ENCODE measurements at regions not wholly inside any gene's neighbourhood (a gene's known extent, or its start where the extent isn't known, plus 50 kb on each side); places are given as distances from the start of the nearest gene placed in this dataset.

DNA sequence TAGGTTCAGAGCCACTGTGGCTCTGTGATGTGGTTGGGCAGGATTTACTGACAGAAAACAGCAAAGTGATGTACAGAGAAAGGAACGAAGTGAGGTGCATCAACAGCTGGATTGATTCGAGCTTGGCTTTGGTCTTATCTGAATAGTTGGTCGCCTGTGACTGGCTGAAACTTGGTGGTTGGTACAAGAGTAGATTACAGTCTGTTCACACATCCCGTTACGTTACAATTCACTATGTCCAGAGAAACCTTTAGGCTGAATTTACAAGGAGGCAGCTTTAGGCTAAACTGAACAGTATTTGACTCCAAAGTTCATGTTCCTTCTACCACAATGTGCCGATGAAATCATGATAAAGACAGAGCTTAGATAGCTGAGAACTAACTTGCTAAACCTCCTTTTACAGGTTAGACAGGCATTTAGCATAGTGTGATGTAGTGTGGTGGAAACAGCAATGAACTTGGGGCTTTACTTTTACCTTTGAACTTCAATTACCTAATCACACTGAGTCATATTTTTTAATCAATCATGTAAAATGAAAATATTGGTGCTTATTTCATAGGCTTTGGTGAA lies 210.2 kb upstream of the PUM3 start:
- no peak for DNase-seq (ENCODE audit: low read depth in 2 of 2)

GRCh38 chr9:3049636-3050035 lies 205.7 kb upstream of the PUM3 start:
- no peak for DNase-seq (ENCODE audit: low read depth in 2 of 2)

GRCh38 chr9:3047912-3048311 lies 204.0 kb upstream of the PUM3 start:
- DNase-seq (ENCODE audit: low read depth in 2 of 2) = no peak

DNA sequence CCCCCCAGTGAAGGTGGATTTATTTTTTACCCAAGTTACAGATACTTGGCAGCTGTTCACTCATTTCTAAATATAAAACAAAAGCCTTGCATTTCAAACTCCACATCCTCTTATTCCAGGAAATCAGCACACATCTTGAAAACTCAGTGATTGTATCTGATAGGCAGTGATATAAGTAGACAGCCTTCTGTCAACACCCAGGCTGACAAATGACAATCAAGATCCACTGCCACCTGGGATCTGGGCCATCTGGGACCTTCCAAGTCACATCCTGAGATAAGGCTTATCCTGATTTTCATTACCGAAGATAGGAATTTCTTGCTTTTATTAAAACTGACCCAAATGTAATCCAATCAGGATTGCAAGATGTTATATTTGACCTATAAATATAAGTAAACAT lies 201.3 kb upstream of the PUM3 start:
- peak in 1 of 2 donors; percentile 3 for DNase-seq (ENCODE audit: low read depth in 2 of 2)

DNA sequence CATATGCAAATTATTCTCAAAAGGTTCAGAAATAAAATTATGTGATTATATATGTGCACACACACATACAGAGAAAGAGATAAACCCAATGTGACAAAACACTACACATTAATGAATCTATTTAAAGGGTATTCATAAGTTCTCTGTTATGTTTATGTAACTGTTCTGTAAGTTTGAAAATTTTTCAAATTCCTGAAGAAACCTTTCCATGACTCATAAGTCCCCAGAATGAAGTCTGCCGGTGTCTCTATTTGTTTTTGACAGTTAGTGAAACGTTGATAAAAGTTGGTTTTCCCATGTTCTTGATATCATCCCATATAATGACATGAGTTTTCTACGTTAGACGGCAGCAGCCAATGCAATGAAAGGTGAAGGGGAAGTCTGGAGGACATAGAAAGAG lies 199.5 kb upstream of the PUM3 start:
- peak; percentile 1 to 28 for DNase-seq (ENCODE audit: low read depth in 2 of 2)

DNA sequence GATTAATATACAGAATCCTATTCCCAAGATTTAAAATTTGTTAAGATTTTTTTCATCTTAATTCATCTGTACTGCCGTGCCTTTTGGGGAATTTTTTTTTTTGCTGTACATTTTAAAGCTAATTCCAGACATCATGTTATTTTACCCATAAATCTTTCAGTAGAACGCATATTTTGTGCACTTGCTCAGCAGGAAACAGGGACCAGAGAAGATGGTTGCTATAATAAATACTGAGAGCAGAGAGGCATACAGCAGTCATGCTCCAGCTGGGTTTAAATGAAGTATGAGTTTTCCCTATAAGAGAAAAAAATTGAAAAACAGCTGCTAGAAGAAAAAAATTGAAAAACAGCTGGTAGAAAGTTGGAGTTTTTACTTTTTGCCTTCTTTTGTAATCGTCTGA lies 196.9 kb upstream of the PUM3 start:
- DNase-seq (ENCODE audit: low read depth in 2 of 2) = peak in 1 of 2 donors; percentile 19

DNA sequence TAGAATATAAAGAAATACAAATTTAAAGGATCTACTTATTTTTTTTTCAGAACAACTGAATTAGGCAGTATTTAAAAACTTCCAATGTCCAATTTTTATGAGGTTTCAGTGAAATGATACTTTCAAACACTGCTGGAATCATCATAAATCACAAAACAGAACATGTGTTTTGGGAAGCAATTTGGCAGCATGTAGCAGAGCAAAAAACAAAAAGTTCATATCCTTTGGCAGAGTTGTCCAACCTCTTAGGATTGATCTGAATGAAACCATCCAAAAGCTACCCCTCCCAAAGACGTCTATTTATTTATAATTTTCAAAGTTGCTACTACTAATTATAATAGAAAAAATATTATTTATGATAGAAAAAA lies 192.4 kb upstream of the PUM3 start:
- no peak for DNase-seq (ENCODE audit: low read depth in 2 of 2)

- DNase-seq (ENCODE audit: low read depth in 2 of 2) = no peak
Measured at GRCh38 chr9:3035579-3036332, 191.9 kb upstream of the PUM3 start.

DNA sequence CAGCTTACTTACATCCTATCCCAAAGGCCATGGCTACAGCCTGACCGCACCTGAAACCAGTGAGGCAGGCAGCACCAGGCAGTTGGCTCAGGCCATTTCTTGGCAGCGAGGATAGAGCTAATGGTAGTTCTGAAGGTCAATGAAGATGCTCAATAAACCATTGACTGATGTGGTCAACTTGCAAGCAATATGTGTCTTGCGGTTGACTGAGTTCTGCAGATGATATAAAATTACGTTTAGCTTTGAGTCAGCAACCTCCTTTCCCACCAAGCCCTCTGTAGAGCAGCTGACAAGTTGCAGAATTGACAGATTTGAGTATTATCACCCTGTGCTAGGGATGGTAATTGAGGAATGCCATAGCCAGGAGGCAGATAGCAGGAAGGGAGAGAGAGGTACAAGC lies 189.0 kb upstream of the PUM3 start:
- no peak for DNase-seq (ENCODE audit: low read depth in 2 of 2)

DNA sequence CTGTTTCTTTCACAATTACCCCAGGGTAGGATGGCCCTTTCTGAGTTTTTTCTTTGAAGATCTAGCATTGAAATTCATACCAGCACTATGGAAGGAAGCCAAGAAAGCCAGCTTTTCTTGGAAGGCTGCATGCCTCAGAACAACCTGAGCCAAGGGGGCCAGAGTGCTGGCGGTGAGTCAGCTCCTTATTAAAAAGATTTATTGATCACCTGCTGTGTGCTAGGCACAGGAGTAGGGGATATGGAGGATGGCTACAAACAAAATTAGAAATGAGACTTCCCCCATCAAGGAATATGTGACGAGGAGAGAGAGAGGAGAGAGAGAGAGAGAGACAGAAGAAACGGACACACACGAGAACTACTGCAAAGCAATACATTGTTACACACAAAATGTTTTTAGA lies 184.6 kb upstream of the PUM3 start:
- no peak for DNase-seq (ENCODE audit: low read depth in 2 of 2)

GRCh38 chr9:3027210-3027609 lies 183.3 kb upstream of the PUM3 start:
- DNase-seq (ENCODE audit: low read depth in 2 of 2) = no peak

DNA sequence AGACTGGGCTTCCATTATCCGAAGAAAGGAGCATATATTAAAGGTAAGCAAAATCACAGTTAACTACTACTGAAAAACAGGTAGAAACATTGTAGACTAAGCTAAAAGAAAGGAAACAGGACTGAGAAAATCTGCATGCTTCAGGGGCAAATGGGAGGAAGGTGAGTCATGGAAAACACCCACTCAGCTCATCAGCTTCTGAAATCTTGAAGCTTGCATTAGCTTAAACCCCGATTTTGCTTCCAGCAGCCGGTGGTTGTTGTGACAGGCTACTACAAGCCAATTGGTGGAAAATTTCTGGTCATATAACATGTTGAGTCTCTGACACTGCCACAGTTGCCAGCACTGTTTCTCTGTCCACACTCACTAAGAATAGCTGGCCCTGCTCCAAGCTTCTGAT lies 179.6 kb upstream of the PUM3 start:
- DNase-seq (ENCODE audit: low read depth in 2 of 2) = no peak

GRCh38 chr9:3018691-3019230 lies 174.9 kb upstream of the PUM3 start:
- no peak for DNase-seq (ENCODE audit: low read depth in 2 of 2)

DNA sequence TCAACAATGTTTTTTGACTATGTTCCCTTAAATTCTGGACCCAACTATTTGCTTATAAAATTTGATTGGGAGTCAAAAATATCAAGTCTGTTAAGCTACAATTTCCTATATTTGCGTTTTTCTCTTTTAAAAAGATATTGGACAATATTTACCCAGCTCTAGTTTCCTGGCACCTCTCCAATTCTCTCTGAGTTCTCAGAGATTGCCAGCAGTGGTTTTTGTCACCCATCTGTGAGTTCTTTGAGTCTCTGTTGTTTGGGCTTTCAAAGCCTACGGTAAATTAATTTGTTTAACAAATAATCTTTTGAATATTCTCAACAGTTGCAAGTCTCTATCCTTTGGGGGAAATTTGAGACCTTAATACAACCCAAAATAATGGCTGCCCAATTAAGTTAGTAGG lies 174.2 kb upstream of the PUM3 start:
- peak in 1 of 2 donors; percentile 5 for DNase-seq (ENCODE audit: low read depth in 2 of 2)

- DNase-seq (ENCODE audit: low read depth in 2 of 2) = no peak
Measured at GRCh38 chr9:3014178-3014577, 170.3 kb upstream of the PUM3 start.

- DNase-seq (ENCODE audit: low read depth in 2 of 2) = no peak
Measured at GRCh38 chr9:3012842-3013241, 168.9 kb upstream of the PUM3 start.

DNA sequence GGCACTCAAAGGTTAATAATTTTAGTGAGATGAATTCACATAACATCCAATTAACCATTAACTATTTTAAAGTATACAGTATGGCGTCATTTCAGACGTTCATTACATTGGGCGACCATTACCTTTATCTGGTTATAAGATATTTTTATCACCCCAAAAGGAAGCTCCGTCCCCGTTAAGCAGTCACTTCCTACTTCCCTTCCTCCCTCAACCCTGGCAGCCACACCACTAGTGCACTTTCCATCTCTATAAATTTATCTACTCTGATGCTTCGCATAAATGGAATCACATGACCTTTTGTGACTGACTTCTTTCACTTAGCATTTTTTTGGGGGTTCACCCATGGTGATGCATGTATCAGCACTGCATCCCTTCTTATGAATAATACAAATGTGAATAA lies 168.3 kb upstream of the PUM3 start:
- no peak for DNase-seq (ENCODE audit: low read depth in 2 of 2)

- DNase-seq (ENCODE audit: low read depth in 2 of 2) = no peak
Measured at GRCh38 chr9:3008091-3008490, 164.2 kb upstream of the PUM3 start.

DNA sequence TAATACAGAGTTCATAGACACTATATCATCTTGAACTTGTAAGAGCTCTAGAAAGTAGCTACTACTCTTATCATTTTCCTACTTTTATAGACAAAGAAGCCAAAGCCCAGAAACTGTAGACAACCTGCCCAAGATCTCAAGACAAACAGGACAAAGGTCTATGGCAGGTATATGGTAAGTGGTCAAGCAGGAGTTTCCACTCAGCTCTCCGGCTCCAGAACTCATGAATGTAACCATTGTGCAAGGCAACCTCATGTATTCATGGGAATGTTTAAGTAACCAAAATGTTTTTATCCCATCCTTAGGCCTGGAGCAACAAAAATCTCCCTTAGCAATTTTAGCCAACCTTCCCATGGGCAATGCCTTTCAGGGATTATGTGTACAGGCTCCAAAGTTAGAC lies 163.4 kb upstream of the PUM3 start:
- DNase-seq (ENCODE audit: low read depth in 2 of 2) = no peak

DNA sequence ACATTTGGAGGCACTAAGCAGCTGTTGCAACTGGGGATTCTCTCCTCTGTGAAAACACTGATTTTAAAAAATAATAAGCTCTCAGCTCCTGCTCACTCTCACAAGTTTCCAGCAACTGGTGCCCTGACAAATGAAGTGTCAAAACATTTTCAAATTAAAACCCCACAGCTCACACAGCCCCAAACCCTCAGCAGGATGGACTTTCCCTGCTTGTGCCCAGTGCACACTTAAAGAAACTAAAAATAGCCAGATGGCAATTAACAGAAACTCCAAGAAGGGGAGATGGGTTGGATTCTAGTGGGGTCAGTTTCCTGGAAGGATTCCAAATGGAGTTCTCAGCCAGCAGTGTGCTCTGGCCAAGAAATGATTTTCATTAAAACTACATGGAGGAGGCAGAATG lies 163.0 kb upstream of the PUM3 start:
- DNase-seq (ENCODE audit: low read depth in 2 of 2) = no peak

- DNase-seq (ENCODE audit: low read depth in 2 of 2) = no peak
Measured at GRCh38 chr9:3004572-3004971, 160.7 kb upstream of the PUM3 start.

- DNase-seq (ENCODE audit: low read depth in 2 of 2) = no peak
Measured at GRCh38 chr9:3001311-3001710, 157.4 kb upstream of the PUM3 start.

DNA sequence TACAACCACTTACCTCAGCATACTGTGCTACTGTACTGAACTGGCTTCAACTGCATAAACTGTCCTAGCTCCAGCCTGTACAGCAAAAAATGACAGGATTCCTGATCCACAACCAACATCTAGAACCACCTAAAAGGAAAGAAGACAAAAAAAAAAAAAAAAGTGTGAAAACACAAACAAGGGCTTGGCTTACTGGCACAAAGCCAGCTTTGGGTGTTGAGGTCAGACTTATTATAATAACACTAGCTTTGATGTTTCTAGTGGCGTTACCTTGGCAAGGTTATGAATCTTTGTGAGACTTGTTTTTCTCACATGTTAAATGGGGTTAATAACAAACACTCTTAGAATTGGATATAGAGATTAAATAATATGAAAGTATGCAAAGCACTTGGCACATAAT lies 148.5 kb upstream of the PUM3 start:
- DNase-seq (ENCODE audit: low read depth in 2 of 2) = no peak

All from lung microvascular endothelial cell (primary cell).